ENCODE measurements at regions not wholly inside any gene's neighbourhood (a gene's known extent, or its start where the extent isn't known, plus 50 kb on each side); places are given as distances from the start of the nearest gene placed in this dataset.
"Not testable (repeated sequence)": the region's sequence is repeated elsewhere in the genome, so short reads cannot be mapped to it uniquely, and the experiment has no call there.

- not testable (repeated sequence) for TF ChIP-seq REST (IDR thresholded peaks at IDR 0.05); SP1 (IDR thresholded peaks at IDR 0.05); RXRA (IDR thresholded peaks at IDR 0.05); CTCF (IDR thresholded peaks at IDR 0.05; ENCODE audit: low read depth, low read length, missing input control); HNF4G (IDR thresholded peaks at IDR 0.05); JUND (IDR thresholded peaks at IDR 0.05)
Observed at GRCh38 chr1:95669638-95670037, 435.6 kb downstream of the RWDD3 start.

Measured in liver (tissue), 3 donors.